Right lobe of liver (tissue), 6 donors: ENCODE measurements at regions not wholly inside any gene's neighbourhood (a gene's known extent, or its start where the extent isn't known, plus 50 kb on each side); places are given as distances from the start of the nearest gene placed in this dataset.
A peak's percentile ranks its signal among the peaks of the same experiment; 100 is the strongest.

ENCODE experiments used
- ATAC-seq, 4 donors: fragments of 200-7000 bp; cut with Tn5 transposase; one replicate each; pipeline ENCODE4 v1.9.1; 2020; ENCODE audit warnings: mild to moderate bottlenecking in 4 of 4, moderate library complexity in 4 of 4
- DNase-seq, 3 donors: peaks; one replicate each; pipeline ENCODE4 v3.0.0-alpha.2; 2020
- H3K27ac ChIP-seq, 3 donors: fragments of 200-600 bp; one replicate each; pipeline ENCODE4 v1.8.0; 2022
- H3K27me3 ChIP-seq, 2 donors: fragments of 200-600 bp; one replicate each; pipeline ENCODE4 v1.8.0; 2022
- H3K36me3 ChIP-seq, 4 donors: fragments of 200-600 bp; sonication (generic) in 1 of 4; one replicate each; pipeline versions ENCODE4 v1.5.1 to v1.8.0; 2017 to 2022; ENCODE audit warnings: control low read depth in 1 of 4
- H3K4me1 ChIP-seq, 4 donors: fragments of 200-600 bp; sonication (generic) in 1 of 4; one replicate each; pipeline versions ENCODE4 v1.5.1 to v1.8.0; 2017 to 2022; ENCODE audit warnings: control low read depth in 1 of 4
- H3K4me3 ChIP-seq, 3 donors: fragments of 200-600 bp; one replicate each; pipeline ENCODE4 v1.8.0; 2022
- H3K9me3 ChIP-seq, 4 donors: fragments of 200-600 bp; sonication (generic) in 1 of 4; one replicate each; pipeline versions ENCODE4 v1.5.1 to v1.8.0; 2017 to 2022; ENCODE audit warnings: control low read depth in 1 of 4
- POLR2A ChIP-seq: fragments of 450-650 bp; IDR thresholded peaks from one replicate; pipeline ENCODE4 v1.6.1; 2017; ENCODE audit warnings: antibody characterized with exemption, mild to moderate bottlenecking
- WGBS: methylation state at CpG from one replicate; pipeline ENCODE4 v1.1.6; 2018; ENCODE audit warnings: low coverage, low lambda C conversion rate; ENCODE audit not compliant: insufficient coverage; ENCODE audit errors: missing lambda C conversion rate; 5-methylcytosine and 5-hydroxymethylcytosine counted together
- intact Hi-C, 2 donors: fragments of 100-400 bp; cut with DNase I; formaldehyde crosslinking; loops; one replicate each; pipeline versions ENCODE4 v1.11.2 to v1.14.1; 2022
- TF ChIP-seq, protein P1 (sequence below), 4 donors: fragments of 200-600 bp in 3 of 4; fragments of 450-650 bp in 1 of 4; IDR thresholded peaks; one replicate each; pipeline versions ENCODE4 v1.5.1 to v1.8.0; 2016 to 2022; ENCODE audit warnings: antibody characterized with exemption in 4 of 4, mild to moderate bottlenecking in 2 of 4
- donor health status: DM: no; HTN: yes; CAD: no.
- donor health status: DM: no; HTN: no; CAD: no.
- donor health status: DM: no; HTN: no; CAD: no.
- donor health status: DM: no; HTN: yes; CAD: no.
- donor health status: DM: no; HTN: yes; CAD: no.

- DNase-seq (no peak), ATAC-seq (no peak)
- Histone ChIP-seq H3K27ac (no peak overlapping the region), H3K36me3 (no peaks in the 10 kb centered on the region), H3K27me3 (no peaks in the 10 kb centered on the region), H3K9me3 (no peaks in the 10 kb centered on the region), H3K4me1 (no peaks in the 10 kb centered on the region), H3K4me3 (no peak overlapping the region)
- intact Hi-C loops, result no loop called here
- TF ChIP-seq, protein P1, sequence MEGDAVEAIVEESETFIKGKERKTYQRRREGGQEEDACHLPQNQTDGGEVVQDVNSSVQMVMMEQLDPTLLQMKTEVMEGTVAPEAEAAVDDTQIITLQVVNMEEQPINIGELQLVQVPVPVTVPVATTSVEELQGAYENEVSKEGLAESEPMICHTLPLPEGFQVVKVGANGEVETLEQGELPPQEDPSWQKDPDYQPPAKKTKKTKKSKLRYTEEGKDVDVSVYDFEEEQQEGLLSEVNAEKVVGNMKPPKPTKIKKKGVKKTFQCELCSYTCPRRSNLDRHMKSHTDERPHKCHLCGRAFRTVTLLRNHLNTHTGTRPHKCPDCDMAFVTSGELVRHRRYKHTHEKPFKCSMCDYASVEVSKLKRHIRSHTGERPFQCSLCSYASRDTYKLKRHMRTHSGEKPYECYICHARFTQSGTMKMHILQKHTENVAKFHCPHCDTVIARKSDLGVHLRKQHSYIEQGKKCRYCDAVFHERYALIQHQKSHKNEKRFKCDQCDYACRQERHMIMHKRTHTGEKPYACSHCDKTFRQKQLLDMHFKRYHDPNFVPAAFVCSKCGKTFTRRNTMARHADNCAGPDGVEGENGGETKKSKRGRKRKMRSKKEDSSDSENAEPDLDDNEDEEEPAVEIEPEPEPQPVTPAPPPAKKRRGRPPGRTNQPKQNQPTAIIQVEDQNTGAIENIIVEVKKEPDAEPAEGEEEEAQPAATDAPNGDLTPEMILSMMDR (IDR thresholded peaks at IDR 0.05), result no peak
- 64% methylated on average over 1 of the region's 1 CpG for WGBS
These were observed 885.7 kb upstream of the RAG2 start for GRCh38 chr11:37483761-37484160.

DNA sequence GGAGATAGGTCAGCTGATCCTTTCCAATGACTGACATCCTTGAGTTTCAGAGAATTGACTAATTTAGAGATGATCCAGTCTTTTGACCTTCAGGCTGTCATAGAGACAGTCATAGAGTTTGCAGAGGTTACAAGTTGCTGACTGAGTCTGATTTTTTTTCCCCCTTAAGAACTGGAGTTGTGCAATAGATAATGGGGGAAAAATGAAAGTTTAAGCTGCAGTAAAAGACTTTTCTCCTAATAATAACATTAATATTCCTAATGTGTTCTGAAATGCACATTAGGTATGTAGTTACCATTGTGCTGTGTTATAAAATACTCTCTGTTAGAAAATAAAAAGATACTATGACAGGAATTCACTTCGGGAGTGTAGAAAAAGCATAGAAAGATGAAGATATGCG lies 876.9 kb upstream of the RAG2 start:
- TF ChIP-seq, protein P1 (IDR thresholded peaks at IDR 0.05), result no peak
- TF ChIP-seq POLR2A, result no peak
- Histone ChIP-seq H3K4me1 (no peaks in the 10 kb centered on the region), H3K9me3 (no peaks in the 10 kb centered on the region), H3K36me3 (no peaks in the 10 kb centered on the region), H3K4me3 (no peak overlapping the region), H3K27ac (no peak overlapping the region), H3K27me3 (no peaks in the 10 kb centered on the region)
- intact Hi-C loops, result no loop called here
- WGBS, result 65% methylated on average over 2 of the region's 2 CpGs
- ATAC-seq (no peak), DNase-seq (no peak)

DNA sequence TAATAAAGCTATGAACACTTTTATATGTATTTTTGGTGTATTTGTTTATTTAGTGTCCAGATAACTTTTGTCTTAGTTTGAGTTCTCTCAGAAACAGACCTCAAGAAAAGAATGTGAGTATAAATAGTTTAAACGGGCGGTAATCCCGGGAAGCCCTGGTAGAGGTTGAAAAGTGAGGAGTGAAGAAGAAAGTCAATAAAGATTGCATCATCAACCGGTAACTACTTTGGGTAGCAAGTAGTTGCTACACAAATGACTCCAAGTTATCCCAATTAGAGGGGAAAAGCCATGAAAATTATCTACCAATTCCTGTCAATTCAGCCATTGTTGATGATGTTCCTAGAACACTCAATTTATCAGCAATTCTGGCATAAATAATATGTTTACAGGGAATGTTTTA lies 870.3 kb upstream of the RAG2 start:
- Histone ChIP-seq H3K27ac (no peak overlapping the region), H3K27me3 (no peaks in the 10 kb centered on the region), H3K36me3 (no peaks in the 10 kb centered on the region), H3K4me1 (no peaks in the 10 kb centered on the region), H3K4me3 (no peak overlapping the region), H3K9me3 (no peaks in the 10 kb centered on the region)
- 44% methylated on average over 4 of the region's 4 CpGs for WGBS
- intact Hi-C loops, result no loop called here
- TF ChIP-seq, protein P1 (IDR thresholded peaks at IDR 0.05), result no peak
- TF ChIP-seq POLR2A, result no peak
- ATAC-seq (peak; percentile 36 to 63 (median 56)), DNase-seq (no peak)

- Histone ChIP-seq H3K27me3 (no peaks in the 10 kb centered on the region), H3K27ac (no peak overlapping the region), H3K4me3 (no peak overlapping the region), H3K36me3 (no peaks in the 10 kb centered on the region), H3K4me1 (no peaks in the 10 kb centered on the region), H3K9me3 (no peaks in the 10 kb centered on the region)
- TF ChIP-seq POLR2A, result no peak
- TF ChIP-seq, protein P1 (IDR thresholded peaks at IDR 0.05), result no peak
- no peak for DNase-seq
- intact Hi-C loops, result no loop called here
- no peak for ATAC-seq
These were observed 867.2 kb upstream of the RAG2 start for GRCh38 chr11:37465221-37465620.

GRCh38 chr11:37459456-37459855 lies 861.4 kb upstream of the RAG2 start:
- DNase-seq (no peak), ATAC-seq (no peak)
- no peaks in the 10 kb centered on the region for H3K4me1 ChIP-seq
- H3K4me3 ChIP-seq, result no peak overlapping the region
- intact Hi-C loops, result no loop called here
- WGBS, result 78% methylated on average over 2 of the region's 2 CpGs
- no peaks in the 10 kb centered on the region for H3K9me3 ChIP-seq
- H3K27me3 ChIP-seq, result no peaks in the 10 kb centered on the region
- TF ChIP-seq, protein P1 (IDR thresholded peaks at IDR 0.05), result no peak
- TF ChIP-seq POLR2A, result no peak
- no peak overlapping the region for H3K27ac ChIP-seq
- H3K36me3 ChIP-seq, result no peaks in the 10 kb centered on the region
